Activated CD4-positive, alpha-beta T cell treated with anti-CD3 and anti-CD28 coated beads, Interleukin-10, Interleukin-2, amounts not matched to agents 100 ng/mL and 50 ng/mL, durations not matched to agents 16 hours and 8 hours (primary cell): ENCODE measurements at regions not wholly inside any gene's neighbourhood (a gene's known extent, or its start where the extent isn't known, plus 50 kb on each side); places are given as distances from the start of the nearest gene placed in this dataset.
"Not testable (repeated sequence)": the region's sequence is repeated elsewhere in the genome, so short reads cannot be mapped to it uniquely, and the experiment has no call there.

Source experiments
- DNase-seq: peaks from one replicate; pipeline ENCODE4 v3.0.0-alpha.2; 2020

GRCh38 chr6:68233623-68234022 is 401.5 kb upstream of the ADGRB3 start:
- DNase-seq, result no peak

GRCh38 chr6:68229566-68229965 is 405.5 kb upstream of the ADGRB3 start:
- no peak for DNase-seq

GRCh38 chr6:68226460-68226859 is 408.6 kb upstream of the ADGRB3 start:
- no peak for DNase-seq

GRCh38 chr6:68225729-68226128 is 409.4 kb upstream of the ADGRB3 start:
- DNase-seq, result no peak

- DNase-seq, result no peak
Observed at GRCh38 chr6:68211242-68211795, 423.8 kb upstream of the ADGRB3 start.

GRCh38 chr6:68207612-68208011 is 427.5 kb upstream of the ADGRB3 start:
- not testable (repeated sequence) for DNase-seq

GRCh38 chr6:68200929-68201328 is 434.2 kb upstream of the ADGRB3 start:
- no peak for DNase-seq

GRCh38 chr6:68197356-68197755 is 437.7 kb upstream of the ADGRB3 start:
- DNase-seq, result no peak

- no peak for DNase-seq
Observed at GRCh38 chr6:68196645-68197044, 438.4 kb upstream of the ADGRB3 start.

GRCh38 chr6:68195753-68196152 is 439.3 kb upstream of the ADGRB3 start:
- DNase-seq, result not testable (repeated sequence)

- no peak for DNase-seq
Observed at GRCh38 chr6:68194846-68195478, 440.1 kb upstream of the ADGRB3 start.

GRCh38 chr6:68192988-68193387 is 442.1 kb upstream of the ADGRB3 start:
- no peak for DNase-seq

- no peak for DNase-seq
Observed at GRCh38 chr6:68189217-68189815, 445.8 kb upstream of the ADGRB3 start.

- DNase-seq, result no peak
Observed at GRCh38 chr6:68186870-68187269, 448.2 kb upstream of the ADGRB3 start.

GRCh38 chr6:68182386-68182785 is 452.7 kb upstream of the ADGRB3 start:
- no peak for DNase-seq

GRCh38 chr6:68181027-68181426 is 454.1 kb upstream of the ADGRB3 start:
- DNase-seq, result not testable (repeated sequence)

- no peak for DNase-seq
Observed at GRCh38 chr6:68173616-68174015, 461.5 kb upstream of the ADGRB3 start.

GRCh38 chr6:68169922-68170321 is 465.2 kb upstream of the ADGRB3 start:
- DNase-seq, result no peak

- DNase-seq, result no peak
Observed at GRCh38 chr6:68167604-68168003, 467.5 kb upstream of the ADGRB3 start.

GRCh38 chr6:68160812-68161211 is 474.3 kb upstream of the ADGRB3 start:
- not testable (repeated sequence) for DNase-seq

- DNase-seq, result no peak
Observed at GRCh38 chr6:68160348-68160747, 474.7 kb upstream of the ADGRB3 start.

GRCh38 chr6:68159433-68159832 is 475.6 kb upstream of the ADGRB3 start:
- DNase-seq, result no peak

GRCh38 chr6:68158256-68158655 is 476.8 kb upstream of the ADGRB3 start:
- no peak for DNase-seq

GRCh38 chr6:68144667-68145066 is 490.4 kb upstream of the ADGRB3 start:
- DNase-seq, result no peak

GRCh38 chr6:68141190-68141589 is 493.9 kb upstream of the ADGRB3 start:
- DNase-seq, result no peak
